Neural progenitor cell (in vitro differentiated cells): ENCODE measurements at regions not wholly inside any gene's neighbourhood (a gene's known extent, or its start where the extent isn't known, plus 50 kb on each side); places are given as distances from the start of the nearest gene placed in this dataset.

Experiments
- DNase-seq: peaks from one replicate; pipeline ENCODE4 v3.0.0-alpha.2; 2016; ENCODE audit warnings: low spot score
- H2AFZ ChIP-seq: fragments of 200-600 bp; sonication (generic); replicated peaks from 2 replicates; pipeline ENCODE4 v1.6.1; 2016; ENCODE audit warnings: antibody characterized with exemption
- H3F3A ChIP-seq: fragments of 200-600 bp; sonication (generic); 2 replicates; pipeline ENCODE4 v1.6.1; 2016; ENCODE audit warnings: antibody characterized with exemption, low read depth
- H3K27ac ChIP-seq: fragments of 200-600 bp; sonication (generic); 2 replicates; pipeline ENCODE4 v1.5.1; 2016; ENCODE audit warnings: mild to moderate bottlenecking
- H3K27me3 ChIP-seq: fragments of 200-600 bp; sonication (generic); 2 replicates; pipeline ENCODE4 v1.6.1; 2016; ENCODE audit warnings: mild to moderate bottlenecking, moderate library complexity
- H3K36me3 ChIP-seq: fragments of 200-600 bp; sonication (generic); 2 replicates; pipeline ENCODE4 v1.5.1; 2016
- H3K4me1 ChIP-seq: fragments of 200-600 bp; sonication (generic); 2 replicates; pipeline ENCODE4 v1.6.1; 2016; ENCODE audit warnings: mixed run types
- H3K4me2 ChIP-seq: fragments of 200-600 bp; sonication (generic); 2 replicates; pipeline ENCODE4 v1.6.1; 2016
- H3K4me3 ChIP-seq: fragments of 200-600 bp; sonication (generic); 2 replicates; pipeline ENCODE4 v1.5.1; 2016
- H3K79me2 ChIP-seq: fragments of 200-600 bp; sonication (generic); 2 replicates; pipeline ENCODE4 v1.6.1; 2016; ENCODE audit warnings: low read depth
- H3K9ac ChIP-seq: fragments of 200-600 bp; sonication (generic); 2 replicates; pipeline ENCODE4 v1.6.1; 2016
- H3K9me3 ChIP-seq: fragments of 200-600 bp; sonication (generic); 2 replicates; pipeline ENCODE4 v1.5.1; 2016; ENCODE audit warnings: low read depth
- H4K20me1 ChIP-seq: fragments of 200-600 bp; sonication (generic); 2 replicates; pipeline ENCODE4 v1.6.1; 2016; ENCODE audit warnings: low read depth
- H3K27ac Mint-ChIP-seq: 3 replicates; pipeline ENCODE4 v1.8.0; 2021; ENCODE audit warnings: mixed read lengths
- H3K27me3 Mint-ChIP-seq: 2 replicates; pipeline ENCODE4 v1.8.0; 2022; ENCODE audit warnings: low read depth, mild to moderate bottlenecking, inconsistent platforms, moderate library complexity, mixed read lengths; ENCODE audit not compliant: insufficient read depth
- H3K36me3 Mint-ChIP-seq: 3 replicates; pipeline ENCODE4 v1.8.0; 2021; ENCODE audit warnings: mixed read lengths
- H3K4me1 Mint-ChIP-seq: 3 replicates; pipeline ENCODE4 v1.8.0; 2021; ENCODE audit warnings: mixed read lengths
- H3K4me3 Mint-ChIP-seq: 3 replicates; pipeline ENCODE4 v1.8.0; 2021; ENCODE audit warnings: mild to moderate bottlenecking, moderate library complexity, mixed read lengths
- H3K9me3 Mint-ChIP-seq: 3 replicates; pipeline ENCODE4 v1.8.0; 2020; ENCODE audit warnings: mixed read lengths
- CTCF ChIP-seq: fragments of 200-600 bp; sonication (generic); IDR thresholded peaks from 2 replicates; pipeline ENCODE4 v1.5.1; 2017; ENCODE audit warnings: antibody characterized with exemption, mild to moderate bottlenecking
- EZH2 ChIP-seq: fragments of 200-600 bp; sonication (generic); IDR thresholded peaks from 2 replicates; pipeline ENCODE4 v1.6.1; 2017; ENCODE audit warnings: antibody characterized with exemption, mild to moderate bottlenecking, moderate library complexity
- EZH2phosphoT487 ChIP-seq: fragments of 200-600 bp; sonication (generic); IDR thresholded peaks from 2 replicates; pipeline ENCODE4 v1.6.1; 2017; ENCODE audit warnings: antibody characterized with exemption

GRCh38 chrX:39145859-39146258, 344.6 kb downstream of the MID1IP1 start:
- no peaks in the 10 kb centered on the region for H3K4me1 ChIP-seq
- H3K27me3 ChIP-seq: no peaks in the 10 kb centered on the region
- no peak overlapping the region for H2AFZ ChIP-seq
- TF ChIP-seq EZH2 (no peak), EZH2phosphoT487 (no peak), CTCF (no peak)
- no peaks in the 10 kb centered on the region for H3F3A ChIP-seq
- H3K9ac ChIP-seq: no peak overlapping the region
- no peak overlapping the region for H3K27ac ChIP-seq
- Mint-ChIP-seq H3K27ac (no peak overlapping the region), H3K27me3 (peaks cover under 1% of the 10 kb centered on the region), H3K9me3 (no peaks in the 10 kb centered on the region), H3K36me3 (no peaks in the 10 kb centered on the region), H3K4me1 (peaks cover 8% of the 10 kb centered on the region), H3K4me3 (no peak overlapping the region)
- H3K36me3 ChIP-seq: no peaks in the 10 kb centered on the region
- H3K79me2 ChIP-seq: no peaks in the 10 kb centered on the region
- H3K9me3 ChIP-seq: no peaks in the 10 kb centered on the region
- DNase-seq: no peak
- no peak overlapping the region for H3K4me3 ChIP-seq
- H4K20me1 ChIP-seq: no peaks in the 10 kb centered on the region
- no peak overlapping the region for H3K4me2 ChIP-seq

GRCh38 chrX:39149761-39150160, 348.5 kb downstream of the MID1IP1 start:
- Histone ChIP-seq H3K4me2 (peak overlapping the region; percentile 32), H3K27me3 (no peaks in the 10 kb centered on the region), H3K27ac (no peak overlapping the region), H3K4me1 (no peaks in the 10 kb centered on the region), H4K20me1 (no peaks in the 10 kb centered on the region), H3K79me2 (no peaks in the 10 kb centered on the region), H3K9ac (no peak overlapping the region), H3K9me3 (no peaks in the 10 kb centered on the region), H2AFZ (no peak overlapping the region), H3K36me3 (no peaks in the 10 kb centered on the region), H3F3A (no peaks in the 10 kb centered on the region), H3K4me3 (no peak overlapping the region)
- DNase-seq: peak; percentile 70
- Mint-ChIP-seq H3K27ac (no peak overlapping the region), H3K36me3 (no peaks in the 10 kb centered on the region), H3K4me3 (no peak overlapping the region), H3K27me3 (no peaks in the 10 kb centered on the region), H3K4me1 (peaks cover 8% of the 10 kb centered on the region), H3K9me3 (no peaks in the 10 kb centered on the region)
- no peak for TF ChIP-seq EZH2phosphoT487
- peak; percentile 84 for TF ChIP-seq CTCF
- TF ChIP-seq EZH2: no peak

GRCh38 chrX:39150220-39150619, 349.0 kb downstream of the MID1IP1 start:
- Histone ChIP-seq H3K4me2 (peak overlapping the region; percentile 32), H3K9ac (no peak overlapping the region), H4K20me1 (no peaks in the 10 kb centered on the region), H3K36me3 (no peaks in the 10 kb centered on the region), H3F3A (no peaks in the 10 kb centered on the region), H3K79me2 (no peaks in the 10 kb centered on the region), H3K9me3 (no peaks in the 10 kb centered on the region), H3K4me1 (no peaks in the 10 kb centered on the region), H3K4me3 (no peak overlapping the region), H3K27ac (no peak overlapping the region), H3K27me3 (no peaks in the 10 kb centered on the region), H2AFZ (no peak overlapping the region)
- H3K4me1 Mint-ChIP-seq: peaks cover 8% of the 10 kb centered on the region
- no peak for DNase-seq
- H3K4me3 Mint-ChIP-seq: no peak overlapping the region
- TF ChIP-seq CTCF (no peak), EZH2phosphoT487 (no peak), EZH2 (no peak)
- H3K27me3 Mint-ChIP-seq: no peaks in the 10 kb centered on the region
- H3K9me3 Mint-ChIP-seq: no peaks in the 10 kb centered on the region
- no peaks in the 10 kb centered on the region for H3K36me3 Mint-ChIP-seq
- no peak overlapping the region for H3K27ac Mint-ChIP-seq
